IMR-90 (cell line): ENCODE measurements at regions not wholly inside any gene's neighbourhood (a gene's known extent, or its start where the extent isn't known, plus 50 kb on each side); places are given as distances from the start of the nearest gene placed in this dataset.

Experiments
- ATAC-seq: fragments of 200-7000 bp; cut with Tn5 transposase; 2 replicates; pipeline ENCODE4 v1.9.1; 2020; ENCODE audit warnings: low read depth, mild to moderate bottlenecking, moderate library complexity
- BruUV-seq: library from RNA; stranded (reverse); fragments of 400-500 nt; replicated peaks from 2 replicates; lab custom pipeline; 2021; lab: Mats Ljungman, UMichigan
- CTCF ChIA-PET: fragments of 300-600 bp; formaldehyde crosslinking; extraction: SDS; loops from one replicate; lab custom pipeline; 2021; ENCODE audit warnings: antibody characterized with exemption; lab: Yijun Ruan, JAX
- POLR2A ChIA-PET: fragments of 300-600 bp; sonication (Branson Sonifier 250); formaldehyde crosslinking; loops from one replicate; lab custom pipeline; 2022; ENCODE audit warnings: antibody characterized with exemption; ENCODE audit not compliant: unreplicated experiment; lab: Charles Lee
- DNase-seq: peaks from one replicate; pipeline ENCODE4 v3.0.0; 2013
- H2AFZ ChIP-seq: replicated peaks from 2 replicates; pipeline ENCODE3; 2013; ENCODE audit warnings: low read length, mild to moderate bottlenecking; ENCODE audit not compliant: poor library complexity
- H2AK5ac ChIP-seq: 2 replicates; pipeline ENCODE4 v1.6.1; 2013; ENCODE audit warnings: low read depth, low read length, inconsistent platforms
- H2AK9ac ChIP-seq: replicated peaks from 2 replicates; pipeline ENCODE3; 2013; ENCODE audit warnings: mild to moderate bottlenecking, low read depth, low read length, moderate library complexity; ENCODE audit not compliant: poor library complexity
- H2BK120ac ChIP-seq: 2 replicates; pipeline ENCODE4 v1.6.1; 2013; ENCODE audit warnings: low read depth, low read length, inconsistent platforms
- H2BK15ac ChIP-seq: 3 replicates; pipeline ENCODE4 v1.6.1; 2013; ENCODE audit warnings: low read depth, low read length, inconsistent platforms
- H2BK20ac ChIP-seq: 2 replicates; pipeline ENCODE4 v1.6.1; 2013; ENCODE audit warnings: low read depth, mild to moderate bottlenecking, inconsistent platforms, low read length, moderate library complexity
- H2BK5ac ChIP-seq: 2 replicates; pipeline ENCODE4 v1.6.1; 2013; ENCODE audit warnings: mild to moderate bottlenecking, low read depth, low read length, inconsistent platforms; ENCODE audit not compliant: poor library complexity, severe bottlenecking
- H3K14ac ChIP-seq: replicated peaks from 2 replicates; pipeline ENCODE4 v1.6.1; 2013; ENCODE audit warnings: low read depth, low read length, inconsistent platforms
- H3K18ac ChIP-seq: 2 replicates; pipeline ENCODE4 v1.6.1; 2013; ENCODE audit warnings: low read depth, low read length, control low read depth
- H3K23ac ChIP-seq: 2 replicates; pipeline ENCODE4 v1.6.1; 2013; ENCODE audit warnings: low read depth, low read length, inconsistent platforms
- H3K27ac ChIP-seq: 2 replicates; pipeline ENCODE4 v1.5.1; 2013; ENCODE audit warnings: mild to moderate bottlenecking, control low read depth, low read length; ENCODE audit not compliant: insufficient read depth
- H3K27me3 ChIP-seq: 2 replicates; pipeline ENCODE4 v1.6.1; 2013; ENCODE audit warnings: low read length; ENCODE audit not compliant: control insufficient read depth, insufficient read depth
- H3K36me3 ChIP-seq: 2 replicates; pipeline ENCODE4 v1.6.1; 2013; ENCODE audit warnings: low read length, mixed read lengths; ENCODE audit not compliant: control insufficient read depth, insufficient read depth
- H3K4ac ChIP-seq: 2 replicates; pipeline ENCODE4 v1.6.1; 2013; ENCODE audit warnings: low read depth, low read length, inconsistent platforms
- H3K4me1 ChIP-seq: 2 replicates; pipeline ENCODE4 v1.6.1; 2013; ENCODE audit warnings: low read length, mixed read lengths; ENCODE audit not compliant: control insufficient read depth, insufficient read depth
- H3K4me2 ChIP-seq: 2 replicates; pipeline ENCODE4 v1.6.1; 2013; ENCODE audit warnings: low read depth, mild to moderate bottlenecking, control low read depth, low read length, moderate library complexity
- H3K4me3 ChIP-seq: 2 replicates; pipeline ENCODE4 v1.5.1; 2013; ENCODE audit warnings: low read depth, mild to moderate bottlenecking, control low read depth, low read length, moderate library complexity; ENCODE audit not compliant: insufficient read depth
- H3K56ac ChIP-seq: 2 replicates; pipeline ENCODE4 v1.6.1; 2013; ENCODE audit warnings: low read length, inconsistent platforms; ENCODE audit not compliant: insufficient read depth; ENCODE audit errors: extremely low read depth
- H3K79me1 ChIP-seq, 2 experiments: 2 replicates each; pipeline ENCODE4 v1.6.1; 2013; ENCODE audit warnings: low read length in 2 of 2, inconsistent platforms in 1 of 2, low read depth in 1 of 2
- H3K9ac ChIP-seq: 2 replicates; pipeline ENCODE4 v1.6.1; 2013; ENCODE audit warnings: low read depth, low read length, control low read depth
- H3K9me1 ChIP-seq: 2 replicates; pipeline ENCODE4 v1.6.1; 2013; ENCODE audit warnings: low read length, inconsistent platforms; ENCODE audit not compliant: insufficient read depth
- H3K9me3 ChIP-seq: 2 replicates; pipeline ENCODE4 v1.6.1; 2013; ENCODE audit warnings: low read length; ENCODE audit not compliant: control insufficient read depth, insufficient read depth
- H4K20me1 ChIP-seq: 2 replicates; pipeline ENCODE4 v1.6.1; 2013; ENCODE audit warnings: low read length, inconsistent platforms; ENCODE audit not compliant: insufficient read depth
- H4K5ac ChIP-seq: 2 replicates; pipeline ENCODE4 v1.6.1; 2013; ENCODE audit warnings: mild to moderate bottlenecking, low read depth, low read length, control low read depth
- H4K8ac ChIP-seq, 2 experiments: 2 replicates each; pipeline ENCODE4 v1.6.1; 2013; ENCODE audit warnings: low read depth in 2 of 2, low read length in 2 of 2, control low read depth in 1 of 2, inconsistent platforms in 1 of 2
- H4K91ac ChIP-seq: 2 replicates; pipeline ENCODE4 v1.6.1; 2013; ENCODE audit warnings: low read depth, low read length, inconsistent platforms; ENCODE audit not compliant: insufficient read depth
- CEBPB ChIP-seq: IDR thresholded peaks from 2 replicates; pipeline ENCODE4 v1.6.1; 2012; ENCODE audit warnings: low read depth, low read length, improper control_type of control experiment
- CHD1 ChIP-seq: IDR thresholded peaks from 2 replicates; pipeline ENCODE4 v1.6.1; 2012; ENCODE audit warnings: low read depth, low read length, improper control_type of control experiment
- CTCF ChIP-seq: conservative IDR thresholded peaks from 2 replicates; pipeline ENCODE4 v1.5.1; 2012; ENCODE audit warnings: mild to moderate bottlenecking, low read depth, low read length, improper control_type of control experiment
- FOS ChIP-seq: fragments of 150-350 bp; IDR thresholded peaks from 2 replicates; pipeline ENCODE4 v1.6.1; 2016; ENCODE audit warnings: low read depth, low read length
- MXI1 ChIP-seq: IDR thresholded peaks from 2 replicates; pipeline ENCODE4 v1.6.1; 2012; ENCODE audit warnings: low read depth, mild to moderate bottlenecking, low read length, moderate library complexity, borderline replicate concordance
- NFE2L2 ChIP-seq: fragments of 150-350 bp; IDR thresholded peaks from 2 replicates; pipeline ENCODE4 v1.6.1; 2016; ENCODE audit warnings: low read depth, mild to moderate bottlenecking, low read length
- RCOR1 ChIP-seq: IDR thresholded peaks from 2 replicates; pipeline ENCODE4 v1.6.1; 2012; ENCODE audit warnings: mild to moderate bottlenecking, low read length, improper control_type of control experiment; ENCODE audit not compliant: insufficient replicate concordance
- RFX5 ChIP-seq: IDR thresholded peaks from 2 replicates; pipeline ENCODE4 v1.8.0; 2012; ENCODE audit warnings: low read depth, mild to moderate bottlenecking, low read length, moderate library complexity
- SMC3 ChIP-seq: fragments of 150-350 bp; IDR thresholded peaks from 2 replicates; pipeline ENCODE4 v1.6.1; 2016; ENCODE audit warnings: low read depth, mild to moderate bottlenecking, antibody characterized with exemption, low read length, moderate library complexity
- WGBS, 2 experiments: methylation state at CpG; one replicate each; pipeline versions ENCODE4 v1.1.5 to v1.1.7; 2013; ENCODE audit warnings: missing lambda C conversion rate in 2 of 2; ENCODE audit not compliant: insufficient read length in 1 of 2; ENCODE audit errors: extremely low coverage in 2 of 2; 5-methylcytosine and 5-hydroxymethylcytosine counted together
- dilution Hi-C: fragments of 300-500 bp; cut with HindIII; formaldehyde crosslinking; loops from one replicate; pipeline ENCODE4 v1.14.3; 2018; ENCODE audit warnings: low sequenced_read_pairs; ENCODE audit not compliant: unreplicated experiment
- in situ Hi-C: fragments of 300-500 bp; cut with MboI; formaldehyde crosslinking; loops from 3 replicates; pipeline ENCODE4 v1.14.3; 2019; ENCODE audit warnings: low sequenced_read_pairs, inconsistent platforms, mixed read lengths
- intact Hi-C: fragments of 100-400 bp; cut with micrococcal nuclease; formaldehyde crosslinking; loops from 2 replicates; pipeline ENCODE4 v1.10.0; 2022
- TF ChIP-seq, protein P1 (sequence below): fragments of 150-350 bp; IDR thresholded peaks from 2 replicates; pipeline ENCODE4 v1.6.1; 2017; ENCODE audit warnings: mild to moderate bottlenecking, antibody characterized with exemption, low read length, low read depth

DNA sequence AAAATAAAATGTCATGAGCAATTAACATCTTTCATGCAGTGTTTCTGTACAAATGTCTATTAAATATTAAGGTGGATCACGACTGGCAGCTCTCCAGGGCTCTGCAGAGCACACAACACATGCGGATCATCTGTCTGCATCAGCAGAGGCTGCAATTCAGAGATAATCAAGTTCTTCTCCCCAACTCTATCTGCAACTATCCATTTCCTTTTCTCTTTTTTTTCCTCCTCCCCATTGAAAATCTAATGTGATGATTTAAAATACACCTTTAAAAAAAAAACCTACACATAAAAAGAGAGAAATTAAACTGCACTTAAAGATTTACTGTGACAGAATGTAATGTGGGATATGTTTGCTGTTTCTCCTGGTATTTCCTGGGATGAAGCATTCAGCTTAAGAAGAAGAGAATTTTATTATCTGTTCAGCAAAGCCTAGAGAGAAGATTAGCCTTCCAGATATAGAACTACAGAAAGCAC is 352.6 kb upstream of the CCDC54 start:
- Histone ChIP-seq H3K79me1 (no peaks in the 10 kb centered on the region), H2BK15ac (no peak overlapping the region), H2AK9ac (no peak overlapping the region), H3K9me3 (no peaks in the 10 kb centered on the region), H3K23ac (no peak overlapping the region), H2BK5ac (no peak overlapping the region), H3K4ac (no peak overlapping the region), H4K5ac (no peak overlapping the region), H3K36me3 (no peaks in the 10 kb centered on the region), H3K14ac (no peak overlapping the region), H3K4me2 (no peak overlapping the region), H3K4me3 (no peak overlapping the region), H4K20me1 (no peaks in the 10 kb centered on the region), H3K18ac (no peak overlapping the region), H3K9ac (no peak overlapping the region), H4K8ac (no peak overlapping the region), H2BK120ac (no peak overlapping the region), H3K9me1 (no peaks in the 10 kb centered on the region), H2AFZ (no peak overlapping the region), H3K4me1 (no peaks in the 10 kb centered on the region), H2AK5ac (no peak overlapping the region), H4K91ac (no peak overlapping the region), H2BK20ac (no peak overlapping the region), H3K56ac (no peak overlapping the region), H3K27ac (no peak overlapping the region), H3K27me3 (no peaks in the 10 kb centered on the region)
- TF ChIP-seq MXI1 (no peak), NFE2L2 (no peak), CEBPB (no peak), SMC3 (no peak), FOS (no peak), CTCF (no peak), RCOR1 (no peak), CHD1 (no peak), RFX5 (no peak)
- TF ChIP-seq, protein P1, sequence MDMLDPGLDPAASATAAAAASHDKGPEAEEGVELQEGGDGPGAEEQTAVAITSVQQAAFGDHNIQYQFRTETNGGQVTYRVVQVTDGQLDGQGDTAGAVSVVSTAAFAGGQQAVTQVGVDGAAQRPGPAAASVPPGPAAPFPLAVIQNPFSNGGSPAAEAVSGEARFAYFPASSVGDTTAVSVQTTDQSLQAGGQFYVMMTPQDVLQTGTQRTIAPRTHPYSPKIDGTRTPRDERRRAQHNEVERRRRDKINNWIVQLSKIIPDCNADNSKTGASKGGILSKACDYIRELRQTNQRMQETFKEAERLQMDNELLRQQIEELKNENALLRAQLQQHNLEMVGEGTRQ = no peak
- DNase-seq (no peak), ATAC-seq (no peak)
- in situ Hi-C loops (no loop called here), dilution Hi-C loops (no loop called here), intact Hi-C loops (no loop called here)
- ChIA-PET POLR2A (no interaction called here), CTCF (no interaction called here)
- BruUV-seq = no TSS peak
- no CpG with 5 or more reads among the region's 2 CpGs for WGBS, 2 experiments
